ENCODE measurements at regions not wholly inside any gene's neighbourhood (a gene's known extent, or its start where the extent isn't known, plus 50 kb on each side); places are given as distances from the start of the nearest gene placed in this dataset.

GRCh38 chr18:22493940-22494339 is 76.2 kb upstream of the CTAGE1 start:
- intact Hi-C loops (cut with micrococcal nuclease; ENCODE audit: unreplicated experiment): no loop called here
- POLR2A ChIA-PET (ENCODE audit: low non-redundant PET): no interaction called here
- H3K27ac ChIP-seq (ENCODE audit: low read depth, low read length, poor library complexity, severe bottlenecking): no peak overlapping the region

GRCh38 chr18:22494771-22495170 is 77.1 kb upstream of the CTAGE1 start:
- Histone ChIP-seq H3K9me3 (ENCODE audit: low read depth, low read length, poor library complexity, severe bottlenecking) (no peaks in the 10 kb centered on the region), H3K27ac (ENCODE audit: low read depth, low read length, poor library complexity, severe bottlenecking) (no peak overlapping the region), H3K36me3 (ENCODE audit: insufficient read depth, low read length, poor library complexity, severe bottlenecking) (no peaks in the 10 kb centered on the region), H3K27me3 (replicated peaks; ENCODE audit: insufficient read depth, low read depth, low read length, poor library complexity) (peaks cover 7% of the 10 kb centered on the region), H3K4me1 (ENCODE audit: insufficient read depth, low read length, poor library complexity, severe bottlenecking) (no peaks in the 10 kb centered on the region), H3K4me3 (ENCODE audit: low read depth, low read length, poor library complexity, severe bottlenecking) (no peak overlapping the region)
- ChIA-PET POLR2A (ENCODE audit: low non-redundant PET) (no interaction called here), CTCF (no interaction called here)
- TF ChIP-seq CTCF (conservative IDR thresholded peaks at IDR 0.05; ENCODE audit: low read depth, low read length) (no peak), EZH2 (IDR thresholded peaks at IDR 0.05; ENCODE audit: borderline replicate concordance, low read depth, low read length, poor library complexity, severe bottlenecking) (no peak)
- intact Hi-C loops (cut with micrococcal nuclease; ENCODE audit: unreplicated experiment): no loop called here
- no peak for DNase-seq (ENCODE audit: low spot score)
- BruUV-seq (replicated peaks): no TSS peak

More at GRCh38 chr18:22493940-22494339, 76.2 kb upstream of the CTAGE1 start:
- no TSS peak for BruUV-seq (replicated peaks)
- Histone ChIP-seq H3K9me3 (ENCODE audit: low read depth, low read length, poor library complexity, severe bottlenecking) (no peaks in the 10 kb centered on the region), H3K4me1 (ENCODE audit: insufficient read depth, low read length, poor library complexity, severe bottlenecking) (no peaks in the 10 kb centered on the region), H3K36me3 (ENCODE audit: insufficient read depth, low read length, poor library complexity, severe bottlenecking) (no peaks in the 10 kb centered on the region), H3K4me3 (ENCODE audit: low read depth, low read length, poor library complexity, severe bottlenecking) (no peak overlapping the region), H3K27me3 (replicated peaks; ENCODE audit: insufficient read depth, low read depth, low read length, poor library complexity) (peaks cover 7% of the 10 kb centered on the region)
- no peak for TF ChIP-seq CTCF (conservative IDR thresholded peaks at IDR 0.05; ENCODE audit: low read depth, low read length)
- TF ChIP-seq EZH2 (IDR thresholded peaks at IDR 0.05; ENCODE audit: borderline replicate concordance, low read depth, low read length, poor library complexity, severe bottlenecking): no peak
- DNase-seq (ENCODE audit: low spot score): no peak
- CTCF ChIA-PET: interaction anchor here (0.6 kb wide), 1 partner anchor 542 kb away, joined by 5 read pairs; no protein-coding TSS in a partner anchor

- ChIA-PET POLR2A (ENCODE audit: low non-redundant PET) (no interaction called here), CTCF (no interaction called here)
- BruUV-seq (replicated peaks): no TSS peak
- no peak for TF ChIP-seq CTCF (conservative IDR thresholded peaks at IDR 0.05; ENCODE audit: low read depth, low read length)
- no peak for TF ChIP-seq EZH2 (IDR thresholded peaks at IDR 0.05; ENCODE audit: borderline replicate concordance, low read depth, low read length, poor library complexity, severe bottlenecking)
- Histone ChIP-seq H3K27me3 (replicated peaks; ENCODE audit: insufficient read depth, low read depth, low read length, poor library complexity) (peaks cover 7% of the 10 kb centered on the region), H3K4me1 (ENCODE audit: insufficient read depth, low read length, poor library complexity, severe bottlenecking) (no peaks in the 10 kb centered on the region), H3K36me3 (ENCODE audit: insufficient read depth, low read length, poor library complexity, severe bottlenecking) (no peaks in the 10 kb centered on the region), H3K4me3 (ENCODE audit: low read depth, low read length, poor library complexity, severe bottlenecking) (no peak overlapping the region), H3K27ac (ENCODE audit: low read depth, low read length, poor library complexity, severe bottlenecking) (no peak overlapping the region), H3K9me3 (ENCODE audit: low read depth, low read length, poor library complexity, severe bottlenecking) (no peaks in the 10 kb centered on the region)
- intact Hi-C loops (cut with micrococcal nuclease; ENCODE audit: unreplicated experiment): no loop called here
- no peak for DNase-seq (ENCODE audit: low spot score)
Observed at GRCh38 chr18:22499421-22499820, 81.7 kb upstream of the CTAGE1 start.
